SK-N-SH (cell line): ENCODE measurements at regions not wholly inside any gene's neighbourhood (a gene's known extent, or its start where the extent isn't known, plus 50 kb on each side); places are given as distances from the start of the nearest gene placed in this dataset.

Experiments
- CTCF ChIA-PET: fragments of 300-600, 350-600 bp; formaldehyde crosslinking; extraction: SDS; loops from one replicate; lab custom pipeline; 2021; lab: Yijun Ruan, JAX
- POLR2A ChIA-PET: fragments of 350-600 bp; sonication (Branson Sonifier 250); formaldehyde crosslinking; extraction: SDS; loops from one replicate; lab custom pipeline; 2020; ENCODE audit warnings: antibody characterized with exemption, inconsistent platforms; lab: Yijun Ruan, JAX
- DNase-seq: peaks from one replicate; pipeline ENCODE4 v3.0.0; 2012
- H2AFZ ChIP-seq: fragments of 200-600 bp; sonication (generic); 2 replicates; pipeline ENCODE4 v1.8.1; 2016; ENCODE audit warnings: antibody characterized with exemption, mild to moderate bottlenecking, low read depth
- H3F3A ChIP-seq: fragments of 200-600 bp; sonication (generic); replicated peaks from 2 replicates; pipeline ENCODE3; 2016; ENCODE audit warnings: antibody characterized with exemption, mild to moderate bottlenecking; ENCODE audit not compliant: insufficient read depth
- H3K27ac ChIP-seq, 2 experiments: fragments of 200-500 bp in 1 of 2; fragments of 200-600 bp in 1 of 2; sonication (Bioruptor generic) in 1 of 2; sonication (generic), shearing (Covaris generic) in 1 of 2; 2 replicates each; pipeline versions ENCODE4 v1.5.1 to v1.6.1; 2014 to 2016; ENCODE audit warnings: low read depth in 2 of 2, inconsistent platforms in 1 of 2, low read length in 1 of 2, mild to moderate bottlenecking in 1 of 2, mixed read lengths in 1 of 2
- H3K27me3 ChIP-seq: fragments of 200-600 bp; sonication (generic), shearing (Covaris generic); 2 replicates; pipeline ENCODE4 v1.6.1; 2016; ENCODE audit warnings: mixed run types; ENCODE audit not compliant: insufficient read depth
- H3K36me3 ChIP-seq, 2 experiments: fragments of 200-500 bp in 1 of 2; fragments of 200-600 bp in 1 of 2; sonication (Bioruptor generic) in 1 of 2; sonication (generic) in 1 of 2; replicated peaks in 1 of 2; 2 replicates each; pipeline versions ENCODE3 to v1.5.1; 2014 to 2016; ENCODE audit warnings: low read length in 1 of 2, mild to moderate bottlenecking in 1 of 2; ENCODE audit not compliant: insufficient read depth in 2 of 2, control insufficient read depth in 1 of 2
- H3K4me1 ChIP-seq, 2 experiments: fragments of 200-500 bp in 1 of 2; fragments of 200-600 bp in 1 of 2; sonication (Bioruptor generic) in 1 of 2; sonication (generic), shearing (Covaris generic) in 1 of 2; 2 replicates each; pipeline versions ENCODE4 v1.5.1 to v1.6.1; 2014 to 2016; ENCODE audit warnings: low read depth in 1 of 2, low read length in 1 of 2, mixed run types in 1 of 2; ENCODE audit not compliant: insufficient read depth in 2 of 2, control insufficient read depth in 1 of 2
- H3K4me2 ChIP-seq: fragments of 200-600 bp; sonication (generic), shearing (Covaris generic); 2 replicates; pipeline ENCODE4 v1.6.1; 2017; ENCODE audit warnings: mixed run types
- H3K4me3 ChIP-seq, 2 experiments: fragments of 200-500 bp in 1 of 2; fragments of 200-600 bp in 1 of 2; sonication (Bioruptor generic) in 1 of 2; sonication (generic), shearing (Covaris generic) in 1 of 2; 2 replicates each; pipeline versions ENCODE4 v1.5.1 to v1.8.1; 2014 to 2016; ENCODE audit warnings: low read depth in 2 of 2, inconsistent platforms in 1 of 2, low read length in 1 of 2, mild to moderate bottlenecking in 1 of 2, mixed read lengths in 1 of 2, moderate library complexity in 1 of 2
- H3K79me2 ChIP-seq: fragments of 200-600 bp; sonication (generic); 2 replicates; pipeline ENCODE4 v1.8.1; 2017; ENCODE audit warnings: mild to moderate bottlenecking; ENCODE audit not compliant: insufficient read depth
- H3K9ac ChIP-seq: fragments of 200-600 bp; sonication (generic); 2 replicates; pipeline ENCODE4 v1.6.1; 2017; ENCODE audit warnings: mixed run types
- H3K9me2 ChIP-seq: fragments of 200-600 bp; sonication (generic); 2 replicates; pipeline ENCODE4 v1.6.1; 2017; ENCODE audit warnings: mixed run types
- H3K9me3 ChIP-seq: fragments of 200-600 bp; sonication (generic); 2 replicates; pipeline ENCODE4 v1.6.1; 2017; ENCODE audit warnings: mixed run types, mild to moderate bottlenecking, moderate library complexity
- H4K20me1 ChIP-seq: fragments of 200-600 bp; sonication (generic); 2 replicates; pipeline ENCODE4 v1.6.1; 2017; ENCODE audit warnings: mild to moderate bottlenecking, mixed run types; ENCODE audit not compliant: insufficient read depth
- CHD2 ChIP-seq: fragments of 150-350 bp; IDR thresholded peaks from 2 replicates; pipeline ENCODE4 v1.6.1; 2018; ENCODE audit warnings: low read length; ENCODE audit not compliant: partially characterized antibody
- EP300 ChIP-seq, 2 experiments: IDR thresholded peaks; 2 replicates each; pipeline versions ENCODE4 v1.4.0 to v1.6.1; 2012; ENCODE audit warnings: borderline replicate concordance in 1 of 2, low read depth in 1 of 2, low read length in 1 of 2
- EZH2phosphoT487 ChIP-seq: fragments of 200-600 bp; sonication (generic); IDR thresholded peaks from 2 replicates; pipeline ENCODE4 v1.6.1; 2017; ENCODE audit warnings: low read depth, mixed run types, mild to moderate bottlenecking, antibody characterized with exemption, moderate library complexity, borderline replicate concordance
- FOSL2 ChIP-seq: IDR thresholded peaks from 2 replicates; pipeline ENCODE4 v1.4.0; 2012; ENCODE audit warnings: low read depth, mild to moderate bottlenecking, moderate library complexity, borderline replicate concordance
- FOXJ3 ChIP-seq: sonication (generic); formaldehyde crosslinking; IDR thresholded peaks from 2 replicates; pipeline ENCODE4 v1.5.1; 2020; ENCODE audit warnings: mild to moderate bottlenecking, missing genetic modification reagents
- FOXM1 ChIP-seq: IDR thresholded peaks from 2 replicates; pipeline ENCODE4 v1.4.0; 2012; ENCODE audit warnings: low read depth, mild to moderate bottlenecking
- GATA2 ChIP-seq: sonication (generic); formaldehyde crosslinking; IDR thresholded peaks from 2 replicates; pipeline ENCODE4 v1.5.0; 2020; ENCODE audit warnings: mild to moderate bottlenecking, missing genetic modification reagents
- JUND ChIP-seq: IDR thresholded peaks from 2 replicates; pipeline ENCODE4 v1.4.0; 2012
- MAX ChIP-seq: IDR thresholded peaks from 2 replicates; pipeline ENCODE4 v1.4.0; 2012; ENCODE audit warnings: low read depth
- MXI1 ChIP-seq: IDR thresholded peaks from 2 replicates; pipeline ENCODE4 v1.6.1; 2012; ENCODE audit warnings: mild to moderate bottlenecking, low read depth, low read length, improper control_type of control experiment
- NFIC ChIP-seq: IDR thresholded peaks from 2 replicates; pipeline ENCODE4 v1.4.0; 2012; ENCODE audit warnings: borderline replicate concordance
- NRF1 ChIP-seq: IDR thresholded peaks from 2 replicates; pipeline ENCODE4 v1.6.1; 2012; ENCODE audit warnings: low read depth, mild to moderate bottlenecking, low read length
- PBX3 ChIP-seq: IDR thresholded peaks from 2 replicates; pipeline ENCODE4; 2012
- POLR2AphosphoS5 ChIP-seq: IDR thresholded peaks from 2 replicates; pipeline ENCODE4 v1.6.1; 2012; ENCODE audit warnings: low read depth, low read length
- RAD21 ChIP-seq: IDR thresholded peaks from 2 replicates; pipeline ENCODE4 v1.6.1; 2012; ENCODE audit warnings: mild to moderate bottlenecking, low read length
- RCOR1 ChIP-seq: fragments of 150-350 bp; IDR thresholded peaks from 2 replicates; pipeline ENCODE4 v1.6.1; 2017; ENCODE audit warnings: antibody characterized with exemption, low read length
- RFX5 ChIP-seq: IDR thresholded peaks from 2 replicates; pipeline ENCODE4 v1.6.1; 2012; ENCODE audit warnings: mild to moderate bottlenecking, improper control_type of control experiment, low read length
- SMC3 ChIP-seq: IDR thresholded peaks from 2 replicates; pipeline ENCODE4 v1.6.1; 2012; ENCODE audit warnings: low read depth, low read length, improper control_type of control experiment
- TAF1 ChIP-seq: IDR thresholded peaks from 2 replicates; pipeline ENCODE4 v1.6.1; 2012; ENCODE audit warnings: low read depth, mild to moderate bottlenecking, low read length, moderate library complexity, borderline replicate concordance
- TCF12 ChIP-seq: IDR thresholded peaks from 2 replicates; pipeline ENCODE4 v1.4.0; 2012
- TEAD4 ChIP-seq: IDR thresholded peaks from 2 replicates; pipeline ENCODE4 v1.4.0; 2012; ENCODE audit warnings: mild to moderate bottlenecking, borderline replicate concordance; ENCODE audit not compliant: insufficient read depth
- USF1 ChIP-seq: IDR thresholded peaks from 2 replicates; pipeline ENCODE4 v1.4.0; 2012; ENCODE audit warnings: low read depth, borderline replicate concordance
- YY1 ChIP-seq: IDR thresholded peaks from 2 replicates; pipeline ENCODE4 v1.4.0; 2012; ENCODE audit warnings: low read depth, mild to moderate bottlenecking
- WGBS: methylation state at CpG from one replicate; pipeline ENCODE4 v1.1.6; 2017; ENCODE audit warnings: low lambda C conversion rate; 5-methylcytosine and 5-hydroxymethylcytosine counted together

GRCh38 chr9:82601293-82601771, 461.6 kb downstream of the RASEF start:
- Histone ChIP-seq H3F3A (peaks cover 14% of the 10 kb centered on the region), H3K27ac (peak overlapping the region; percentile 48 to 97; a peak in 3 of 4 replicates), H3K4me2 (peak overlapping the region; percentile 29; the same call in 1 of the 2 replicates), H4K20me1 (no peaks in the 10 kb centered on the region), H3K9ac (no peak overlapping the region), H3K36me3 (no peaks in the 10 kb centered on the region), H3K9me2 (no peaks in the 10 kb centered on the region), H3K9me3 (no peaks in the 10 kb centered on the region), H2AFZ (no peak overlapping the region), H3K27me3 (no peaks in the 10 kb centered on the region), H3K4me3 (no peak overlapping the region), H3K79me2 (no peaks in the 10 kb centered on the region), H3K4me1 (peaks cover 0 to 47% of the 10 kb centered on the region in 2 experiments; a peak in 3 of 4 replicates)
- ChIA-PET CTCF (interaction anchor here (0.9 to 3.7 kb wide), 6 partner anchors 16 to 311 kb away, joined by 3 to 16 read pairs (median 4); no protein-coding TSS in a partner anchor), POLR2A (interaction anchor here (0.6 kb wide), 1 partner anchor 69 kb away, joined by 4 read pairs; no protein-coding TSS in a partner anchor)
- TF ChIP-seq FOXM1 (no peak), RFX5 (no peak), RCOR1 (peak; percentile 90), USF1 (no peak), RAD21 (peak; percentile 48), NFIC (no peak; the same call in 1 of the 2 replicates), FOSL2 (no peak), FOXJ3 (CRISPR knock-in tag) (peak; percentile 78; the same call in 1 of the 2 replicates), CHD2 (peak; percentile 74), MXI1 (peak; percentile 74), EZH2phosphoT487 (no peak), NRF1 (no peak), TCF12 (peak; percentile 92), JUND (peak; percentile 26; the same call in 1 of the 2 replicates), SMC3 (no peak), TEAD4 (no peak), PBX3 (peak; percentile 68), TAF1 (no peak), YY1 (no peak), POLR2AphosphoS5 (peak; percentile 62; the same call in 1 of the 2 replicates), EP300 (IDR thresholded peaks at IDR 0.05; ENCODE audit: borderline replicate concordance in 1 of 2, low read depth in 1 of 2, low read length in 1 of 2) (peak; percentile 31 to 97; a peak in 3 of 4 replicates), GATA2 (CRISPR knock-in tag) (peak; percentile 92), MAX (no peak)
- DNase-seq: peak; percentile 47
- 7% methylated on average over 2 of the region's 2 CpGs for WGBS
